ENCODE measurements at regions not wholly inside any gene's neighbourhood (a gene's known extent, or its start where the extent isn't known, plus 50 kb on each side); places are given as distances from the start of the nearest gene placed in this dataset.

DNA sequence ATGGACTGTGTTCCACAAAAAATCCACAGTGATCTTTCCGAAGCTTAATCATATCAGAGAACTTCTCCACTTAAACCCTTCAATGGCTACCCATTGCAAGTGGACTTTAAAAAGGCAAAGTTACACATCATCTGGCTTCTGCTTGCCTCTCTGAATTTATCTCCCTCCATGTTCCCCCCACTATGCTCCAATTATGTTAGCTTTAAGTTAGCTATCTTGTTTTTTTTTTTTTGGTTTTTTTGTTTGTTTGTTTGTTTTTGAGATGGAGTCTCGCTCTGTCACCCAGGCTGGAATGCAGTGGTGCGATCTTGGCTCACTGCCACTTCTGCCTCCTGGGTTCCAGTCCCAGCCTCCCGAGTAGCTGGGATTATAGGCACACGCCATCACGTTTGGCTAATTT, 166.4 kb upstream of the ADGRL2 start:
- no peak for DNase-seq (ENCODE audit: low spot score)
- FAIRE-seq, result no peak

DNA sequence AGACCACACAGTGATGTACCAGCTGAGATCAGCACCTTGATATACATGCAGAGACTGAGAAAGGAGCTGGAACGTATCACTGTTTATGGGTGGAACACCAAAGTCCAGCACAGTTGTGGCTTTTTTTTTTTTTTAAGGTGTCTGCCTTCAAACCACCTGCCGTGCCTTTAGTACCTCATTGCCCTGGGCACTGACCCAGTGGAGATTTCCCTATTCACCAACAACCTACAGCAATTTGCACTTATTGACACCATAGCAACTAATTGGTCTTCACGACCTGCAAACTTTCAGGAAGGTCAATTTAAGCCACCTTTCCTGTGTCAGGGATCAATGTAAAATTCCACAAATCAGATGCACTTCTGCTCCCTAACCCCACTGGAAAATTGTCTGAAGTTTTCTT, 181.6 kb upstream of the ADGRL2 start:
- no peak for DNase-seq (ENCODE audit: low spot score)
- no peak for FAIRE-seq

DNA sequence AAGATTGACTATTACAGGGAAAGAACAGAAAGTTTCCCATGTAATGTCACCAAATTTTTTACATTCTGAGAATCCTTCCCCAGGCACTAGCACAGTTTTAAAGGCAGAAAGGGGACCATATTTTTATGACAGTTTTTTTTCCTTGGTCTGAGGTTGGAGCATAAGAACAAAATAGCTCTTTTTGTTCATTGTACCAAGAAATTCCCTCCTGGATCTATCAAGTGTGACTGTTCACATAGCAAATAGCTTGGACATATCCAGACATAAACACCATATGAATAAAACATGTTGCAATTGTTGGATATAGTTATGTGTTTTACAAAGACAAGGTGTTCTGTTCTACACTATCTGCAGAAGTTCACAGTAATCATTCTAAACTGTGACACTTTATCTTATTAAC, 182.4 kb upstream of the ADGRL2 start:
- no peak for DNase-seq (ENCODE audit: low spot score)
- FAIRE-seq, result no peak

DNA sequence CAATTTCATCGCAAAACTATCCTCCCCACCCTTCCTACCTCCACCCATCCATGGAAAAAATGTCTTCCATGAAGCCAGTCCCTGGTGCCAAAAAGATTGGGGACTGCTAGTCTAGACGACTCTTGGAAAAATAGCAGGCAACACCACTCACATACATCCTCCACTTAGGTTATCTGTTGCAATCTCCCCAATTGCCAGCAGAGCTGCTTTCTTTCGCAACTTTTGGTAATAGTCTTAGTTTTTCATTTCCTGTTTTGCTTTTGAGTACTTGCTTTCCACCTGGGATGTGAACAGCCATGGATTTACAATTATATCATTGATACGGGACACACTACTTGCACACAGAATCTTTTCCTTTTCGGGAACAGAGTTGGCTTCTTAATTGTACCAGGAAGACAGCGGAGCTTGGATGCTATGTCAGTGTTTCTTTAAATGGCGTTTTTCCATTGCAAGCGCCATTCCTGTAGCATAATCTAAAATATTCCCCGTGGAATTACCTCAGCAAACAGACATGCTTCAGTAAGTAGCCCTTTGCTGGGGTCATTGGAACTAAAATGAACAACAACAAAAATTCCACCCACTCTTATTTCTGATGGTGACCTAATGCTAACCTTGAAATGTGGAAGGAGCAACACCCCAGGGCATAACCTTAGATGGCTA, 183.3 kb upstream of the ADGRL2 start:
- DNase-seq (ENCODE audit: low spot score), result no peak

DNA sequence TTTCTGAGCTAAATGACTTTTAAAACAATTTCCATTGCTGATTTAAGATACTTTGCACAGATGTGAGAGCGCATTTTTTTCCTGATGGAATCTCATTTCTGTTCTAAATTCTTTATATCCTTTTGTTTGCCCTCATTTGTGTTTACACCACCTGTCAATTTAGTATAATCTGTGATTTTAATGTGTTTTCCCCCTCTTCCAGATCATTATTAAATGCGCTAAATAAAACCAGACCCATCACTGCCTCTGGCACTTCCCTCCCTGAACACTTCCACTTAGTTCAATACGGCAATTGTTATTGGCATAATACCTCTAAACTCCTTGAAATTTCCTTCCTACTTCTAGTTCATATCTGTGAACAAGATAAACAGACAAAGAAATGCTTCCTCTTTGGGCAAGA, 186.9 kb upstream of the ADGRL2 start:
- no peak for FAIRE-seq
- DNase-seq (ENCODE audit: low spot score), result no peak

More for the DNA sequence above, 183.3 kb upstream of the ADGRL2 start:
- no peak for FAIRE-seq

DNA sequence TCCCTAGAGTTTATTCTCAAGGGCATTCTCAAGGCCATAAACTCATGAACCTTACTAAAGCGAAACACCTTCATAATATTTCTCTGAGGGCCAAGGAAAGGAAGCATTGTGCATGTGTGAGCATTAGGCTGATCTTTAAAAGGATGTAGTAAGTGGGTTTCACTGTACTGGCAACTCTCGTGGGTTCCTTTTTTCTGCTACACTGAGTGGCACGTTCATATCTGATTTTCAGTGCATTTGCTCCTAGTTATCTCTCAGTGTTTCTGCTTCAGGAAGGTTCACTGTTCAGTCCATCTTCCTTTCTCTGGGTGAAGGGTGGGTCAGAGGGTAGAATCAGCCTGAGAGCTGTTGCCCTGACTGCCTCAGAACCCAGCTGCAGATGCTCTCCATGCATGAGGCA, 192.8 kb upstream of the ADGRL2 start:
- FAIRE-seq, result no peak
- DNase-seq (ENCODE audit: low spot score), result no peak

DNA sequence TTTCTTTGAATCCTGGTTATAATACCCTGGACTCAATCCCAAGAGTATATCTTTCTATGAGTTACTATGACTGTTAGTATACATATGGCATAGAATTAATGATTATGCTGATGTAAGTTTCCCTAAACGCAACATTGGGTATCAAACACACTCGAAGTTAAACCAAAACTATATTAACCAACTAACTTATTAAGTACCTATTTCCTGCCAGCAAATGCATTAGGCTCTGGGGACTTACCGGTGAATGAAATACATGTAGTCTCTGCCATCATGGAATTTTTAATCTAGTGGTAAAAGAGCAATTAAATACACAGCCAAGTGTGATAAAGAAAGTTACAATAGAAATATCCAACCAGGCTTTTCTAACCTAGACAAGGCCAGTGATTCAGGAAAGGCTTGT, 193.6 kb upstream of the ADGRL2 start:
- no peak for FAIRE-seq
- DNase-seq (ENCODE audit: low spot score), result no peak

DNA sequence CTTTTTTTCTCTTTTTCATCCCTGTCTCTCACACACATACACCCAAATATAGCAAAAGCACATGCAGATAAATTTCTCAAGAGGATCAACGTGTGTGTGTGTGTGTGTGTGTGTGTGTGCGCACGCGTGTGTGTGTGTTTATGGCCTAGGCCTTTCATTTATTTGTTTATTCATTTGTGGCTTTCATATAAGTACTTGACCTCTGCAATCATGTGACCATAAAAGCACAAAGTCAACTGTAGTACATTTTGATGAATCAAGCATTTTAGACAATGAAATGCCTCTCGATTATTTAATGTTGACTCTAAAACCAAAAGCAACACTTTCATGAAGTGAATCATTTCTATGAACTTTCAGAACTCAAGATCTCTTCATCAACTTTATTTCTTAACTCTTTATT, 194.1 kb upstream of the ADGRL2 start:
- FAIRE-seq (no peak), DNase-seq (ENCODE audit: low spot score) (no peak)

DNA sequence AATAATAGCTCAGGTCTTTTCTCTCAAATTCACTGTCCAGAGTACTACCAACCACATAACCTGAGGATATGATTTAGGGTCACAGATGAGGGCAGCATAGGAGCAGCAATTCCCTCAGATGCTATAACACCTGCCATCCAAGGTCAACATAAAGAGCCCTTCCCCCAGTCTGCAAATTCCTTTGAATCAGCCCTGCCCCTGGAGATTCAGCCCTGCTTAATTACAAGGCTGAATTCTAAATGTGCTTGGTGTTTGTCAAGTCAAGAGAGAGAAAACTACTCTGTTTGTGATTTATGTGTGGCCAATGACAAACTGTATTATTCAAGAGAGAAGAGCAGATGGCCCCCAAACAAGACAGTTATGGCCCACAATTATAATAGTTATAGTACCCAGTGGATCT, 195.7 kb upstream of the ADGRL2 start:
- DNase-seq (ENCODE audit: low spot score), result no peak

DNA sequence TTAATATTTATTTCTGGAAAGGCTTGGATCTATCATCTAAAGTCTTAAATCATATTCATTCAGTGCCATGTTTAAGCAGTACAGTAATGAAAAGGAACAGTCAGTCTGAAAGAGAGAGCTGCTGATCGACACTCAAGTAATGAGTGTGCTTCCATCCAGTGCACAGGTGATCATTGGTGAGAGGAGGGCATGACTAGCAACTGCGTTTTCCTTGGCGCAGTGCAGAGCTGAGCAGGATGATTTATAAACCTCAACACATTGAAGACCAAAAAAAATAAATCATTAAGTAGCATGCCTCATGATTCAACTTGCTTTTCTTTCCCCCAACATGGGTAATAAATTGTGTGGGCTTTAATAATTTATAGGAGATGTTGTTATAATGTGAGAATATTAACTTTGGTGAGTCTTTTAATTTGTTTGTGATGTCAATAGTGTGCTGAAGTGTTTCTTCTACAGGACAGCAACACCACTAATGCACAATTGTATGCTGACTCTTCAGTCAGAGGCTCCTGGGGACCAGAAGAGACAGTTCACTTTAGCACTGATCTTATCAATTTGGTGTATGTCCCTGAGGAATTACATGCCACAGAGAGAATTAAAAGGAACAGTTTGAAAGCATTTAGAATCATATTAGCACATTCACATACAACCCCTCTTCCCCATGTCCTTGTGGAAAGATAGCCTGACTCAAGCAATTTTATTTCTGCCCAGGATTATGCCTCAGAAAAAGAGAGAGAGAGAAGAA, 199.7 kb upstream of the ADGRL2 start:
- DNase-seq (ENCODE audit: low spot score) (no peak), FAIRE-seq (no peak)

More for the DNA sequence above, 195.7 kb upstream of the ADGRL2 start:
- FAIRE-seq, result no peak

DNA sequence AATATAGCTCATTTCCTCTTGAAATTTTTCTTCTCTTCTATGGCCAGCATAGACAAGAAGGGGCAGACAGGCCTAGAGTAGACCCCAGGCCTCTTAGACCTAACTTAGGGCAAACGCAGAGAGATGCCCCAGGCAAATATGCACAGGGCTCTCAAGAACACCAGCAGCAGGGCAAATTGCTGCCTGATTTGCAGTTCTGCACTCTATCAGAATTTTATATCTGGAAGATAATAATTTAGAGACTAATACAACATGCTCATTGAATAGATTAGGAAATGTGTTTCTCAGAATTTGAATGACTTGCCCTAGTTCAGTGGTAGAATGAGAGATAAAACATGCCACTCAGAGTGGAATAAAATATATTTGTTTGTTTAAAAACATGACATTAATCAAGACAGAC, 200.4 kb upstream of the ADGRL2 start:
- no peak for FAIRE-seq

DNA sequence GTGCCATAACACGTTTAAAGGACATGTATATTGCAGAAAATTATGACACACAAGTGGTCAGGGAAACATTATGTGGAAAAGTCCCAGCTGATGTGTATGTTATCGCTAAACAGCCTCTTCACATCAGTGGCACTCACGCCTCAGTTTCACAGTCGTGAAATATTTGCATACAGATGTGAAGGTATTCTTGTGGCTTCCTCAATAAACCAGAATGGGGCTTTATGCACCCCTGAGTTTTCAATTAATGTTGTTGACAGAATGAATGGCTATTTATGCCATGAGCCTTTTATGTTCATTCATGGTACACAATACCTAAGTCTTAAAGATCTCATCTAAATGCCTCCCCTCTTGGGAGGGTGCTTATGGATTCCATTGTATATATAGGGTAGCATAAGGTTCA, 202.1 kb upstream of the ADGRL2 start:
- FAIRE-seq, result no peak

More for the DNA sequence above, 200.4 kb upstream of the ADGRL2 start:
- DNase-seq (ENCODE audit: low spot score), result no peak

DNA sequence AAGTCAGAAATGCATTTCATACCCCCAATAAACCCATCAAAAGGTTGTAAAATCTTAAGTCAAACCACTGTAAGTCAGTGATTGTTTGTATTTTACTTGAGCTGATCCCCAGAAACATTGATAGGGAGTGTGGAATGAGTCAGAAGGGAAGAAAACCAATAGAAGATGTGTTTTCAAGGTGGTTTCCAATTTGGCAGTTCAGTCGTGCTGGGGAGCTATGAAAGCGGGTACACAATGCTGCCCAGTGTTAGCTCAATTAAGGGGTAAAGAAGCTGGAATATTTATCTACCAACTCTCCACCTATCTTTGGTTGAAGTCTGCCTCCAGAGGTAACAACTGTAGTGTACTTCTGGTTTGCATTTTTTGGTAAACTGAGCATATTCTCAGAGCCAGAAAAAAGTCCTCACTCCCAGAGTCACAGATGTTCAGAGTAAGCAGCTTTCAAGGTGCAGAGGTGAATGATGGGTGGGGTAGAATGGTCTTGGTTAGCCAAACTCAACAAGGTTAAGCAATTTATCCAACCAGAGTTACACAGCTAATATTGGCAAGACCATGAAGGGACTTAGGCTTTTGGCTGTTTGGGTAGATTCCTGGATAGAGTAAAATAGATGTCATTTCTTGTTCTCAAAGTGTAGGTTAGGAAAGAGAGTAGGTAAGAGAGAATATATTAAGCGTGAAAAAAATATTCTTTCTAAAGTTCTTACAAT, 202.9 kb upstream of the ADGRL2 start:
- DNase-seq (ENCODE audit: low spot score), result no peak
- FAIRE-seq, result no peak

More for the DNA sequence above, 202.1 kb upstream of the ADGRL2 start:
- no peak for DNase-seq (ENCODE audit: low spot score)

DNA sequence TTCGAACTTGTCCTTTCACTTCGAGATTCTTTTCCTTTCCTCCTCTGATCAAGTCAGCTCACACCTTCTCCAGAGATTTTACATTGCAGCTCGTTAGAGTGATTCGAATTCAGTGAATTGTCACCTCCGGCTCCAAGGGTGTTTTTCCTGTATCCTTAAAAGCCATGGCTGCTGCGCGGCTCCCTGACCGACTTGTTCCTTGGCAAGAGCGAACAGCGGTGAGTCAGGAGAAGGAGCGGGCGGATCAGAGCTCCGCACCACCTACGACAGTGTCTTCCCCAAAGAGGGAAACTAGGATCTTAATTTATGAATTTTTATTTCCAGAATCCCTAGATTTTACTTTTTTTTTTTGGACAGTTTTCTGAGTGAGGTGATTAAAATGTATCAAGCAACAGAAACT, 204.4 kb upstream of the ADGRL2 start:
- FAIRE-seq (no peak), DNase-seq (ENCODE audit: low spot score) (no peak)

DNA sequence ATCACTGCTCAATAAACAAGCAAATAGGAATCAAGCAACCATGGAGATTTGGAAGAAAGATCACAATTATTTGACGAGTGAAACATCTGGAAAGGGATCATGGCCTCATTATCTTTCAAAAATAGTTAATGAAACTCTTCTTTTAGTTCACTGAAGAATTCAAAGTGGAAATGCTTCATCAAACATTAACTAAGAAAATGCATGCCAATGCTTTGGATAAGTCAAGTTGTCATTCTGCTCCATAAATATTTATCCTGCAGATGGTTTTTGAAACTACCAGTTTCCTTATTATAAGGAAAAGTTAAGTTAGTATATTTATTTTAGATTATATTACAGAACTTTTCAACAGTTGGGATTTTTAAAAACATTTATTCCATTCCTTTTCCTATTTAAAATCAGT, 206.5 kb upstream of the ADGRL2 start:
- DNase-seq (ENCODE audit: low spot score) (no peak), FAIRE-seq (no peak)

DNA sequence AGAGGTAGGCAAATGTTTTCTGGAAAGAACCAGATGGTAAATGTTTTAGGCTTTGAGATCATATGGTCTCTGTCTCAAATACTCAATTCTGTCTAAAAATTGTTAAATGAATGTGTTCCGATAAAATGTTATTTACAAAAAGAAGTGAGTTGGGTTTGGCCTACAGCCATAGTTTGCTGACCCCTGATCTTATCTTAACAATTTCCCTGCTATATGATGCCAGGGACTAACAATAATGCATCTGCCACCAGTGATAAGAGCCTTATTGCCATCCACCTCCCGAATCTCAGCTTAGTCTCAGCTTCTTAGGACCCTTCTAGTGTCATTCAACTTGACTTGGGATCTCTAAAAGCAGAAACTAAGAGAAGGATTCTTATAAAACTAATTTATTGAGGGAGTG, 208.5 kb upstream of the ADGRL2 start:
- FAIRE-seq, result no peak
- no peak for DNase-seq (ENCODE audit: low spot score)

DNA sequence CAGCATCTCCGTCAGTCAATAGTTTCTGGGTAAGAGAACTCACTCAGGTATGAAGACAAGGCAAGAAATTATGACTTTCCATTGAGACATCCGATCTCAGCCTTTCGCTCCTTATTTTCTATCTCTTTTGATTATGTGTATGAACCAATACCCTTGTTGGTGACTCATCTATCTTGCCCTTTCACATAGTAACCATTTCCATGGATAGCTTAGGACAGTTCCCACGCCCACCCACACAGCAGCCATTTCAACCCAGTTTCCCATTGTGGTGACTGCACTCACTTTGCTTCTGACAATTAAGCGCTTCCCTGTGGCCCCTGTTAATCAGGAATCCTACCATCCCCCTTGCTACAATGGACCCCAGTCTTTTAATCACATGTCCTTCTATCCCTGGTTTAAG, 210.6 kb upstream of the ADGRL2 start:
- FAIRE-seq (no peak), DNase-seq (ENCODE audit: low spot score) (no peak)

DNA sequence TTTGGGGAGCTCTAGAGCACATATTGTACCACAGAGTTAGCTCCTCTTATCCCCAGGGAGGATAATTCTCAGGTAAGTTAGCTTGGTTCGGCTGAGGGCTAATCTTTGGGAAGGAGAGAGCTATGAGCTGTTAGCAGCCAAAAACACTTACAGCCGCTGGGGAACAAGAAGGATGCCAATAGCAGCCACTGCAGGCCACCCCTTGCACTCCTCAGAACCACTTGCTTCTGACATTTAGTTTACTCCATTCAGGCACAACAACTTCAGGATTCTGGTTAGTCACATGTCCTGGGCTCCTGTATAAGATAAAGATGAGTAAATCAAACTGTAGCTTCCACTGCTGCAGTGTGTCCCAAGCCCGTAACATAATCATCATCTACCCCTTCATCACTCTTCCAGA, 212.6 kb upstream of the ADGRL2 start:
- FAIRE-seq, result no peak
- DNase-seq (ENCODE audit: low spot score), result no peak

DNA sequence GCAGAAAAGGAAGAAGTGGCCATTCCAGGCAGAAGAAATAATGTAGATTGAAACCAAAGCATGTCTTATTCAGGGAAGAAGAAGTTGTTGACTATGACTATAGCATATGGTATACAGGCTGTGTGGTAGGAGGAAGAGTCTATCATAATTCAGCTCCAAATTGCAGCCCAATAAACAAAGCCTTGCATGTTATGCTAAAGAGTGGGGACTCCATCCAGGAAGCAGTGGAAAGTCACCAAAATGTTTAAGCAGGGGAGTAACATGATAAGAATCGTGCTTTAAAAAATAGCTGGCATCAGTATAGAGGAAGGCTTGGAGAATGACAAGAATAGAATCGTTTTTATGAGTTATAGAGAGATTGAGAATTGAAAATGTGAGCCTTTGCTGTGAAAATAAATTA, 213.3 kb upstream of the ADGRL2 start:
- DNase-seq (ENCODE audit: low spot score) (no peak), FAIRE-seq (no peak)

DNA sequence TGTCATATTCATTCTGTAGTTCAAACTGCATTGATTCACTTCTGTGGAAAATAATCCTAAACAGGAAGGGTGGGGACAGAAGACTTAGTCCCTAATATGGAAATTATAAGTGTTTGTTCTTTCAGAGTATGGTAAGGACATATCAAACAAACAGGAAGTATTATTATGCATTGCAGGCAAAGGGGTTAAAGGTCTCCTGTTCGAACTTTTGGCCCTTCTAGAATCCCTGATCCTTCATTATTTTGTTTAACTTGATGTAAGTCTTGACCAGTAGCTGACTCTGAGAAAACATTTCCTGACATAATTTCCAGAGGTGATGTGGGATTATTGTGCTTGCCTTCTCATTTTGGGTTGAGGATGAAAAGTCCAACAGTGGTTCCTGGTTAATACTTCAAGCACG, 215.4 kb upstream of the ADGRL2 start:
- DNase-seq (ENCODE audit: low spot score) (no peak), FAIRE-seq (no peak)

DNA sequence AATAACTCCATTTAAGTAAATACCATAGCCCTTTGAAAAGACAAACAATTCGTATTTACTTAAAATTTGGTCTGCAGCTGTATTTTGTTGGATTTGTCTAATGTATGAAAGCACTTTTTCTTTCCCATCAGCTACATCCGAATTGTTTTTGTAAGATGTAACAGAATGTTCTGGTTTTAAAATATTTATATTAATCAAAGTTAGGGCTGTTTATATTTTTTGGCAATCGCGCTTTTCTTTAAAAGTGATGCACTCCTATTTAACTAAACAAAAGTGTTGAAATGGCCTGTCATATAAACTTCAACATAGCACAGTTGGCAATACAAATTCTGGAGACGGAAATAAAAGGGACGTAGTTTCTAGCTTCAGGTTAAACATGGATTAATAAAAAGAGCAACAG, 216.3 kb upstream of the ADGRL2 start:
- FAIRE-seq (no peak), DNase-seq (ENCODE audit: low spot score) (no peak)

DNA sequence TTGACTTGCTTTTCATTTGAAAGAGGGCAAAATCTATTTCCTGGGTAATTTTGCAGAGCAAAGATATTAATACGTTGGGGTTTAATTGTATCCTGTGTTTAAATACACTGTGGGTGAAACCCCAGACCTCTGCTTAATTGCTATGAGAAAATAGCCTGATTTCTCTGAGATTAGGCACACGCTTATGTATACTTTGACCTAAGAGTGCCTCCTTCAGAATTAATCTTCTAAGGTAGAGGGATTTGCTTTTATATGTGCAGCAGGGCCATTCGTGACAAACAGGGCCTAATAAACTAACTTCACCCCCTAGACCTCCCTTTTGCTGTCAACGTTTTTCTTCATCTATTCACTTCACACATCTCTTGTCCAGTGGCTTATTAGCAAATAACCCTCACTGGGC, 216.9 kb upstream of the ADGRL2 start:
- DNase-seq (ENCODE audit: low spot score), result no peak
- no peak for FAIRE-seq

All from RCC 7860 (cell line).